ENCODE measurements at regions not wholly inside any gene's neighbourhood (a gene's known extent, or its start where the extent isn't known, plus 50 kb on each side); places are given as distances from the start of the nearest gene placed in this dataset.

- Histone ChIP-seq H3K79me1 (ENCODE audit: low read depth, low read length) (no peaks in the 10 kb centered on the region), H2BK20ac (ENCODE audit: low read length) (no peak overlapping the region), H4K8ac (ENCODE audit: extremely low read depth, insufficient read depth, low read length) (no peak overlapping the region), H2BK15ac (ENCODE audit: low read length) (no peak overlapping the region), H2AK5ac (ENCODE audit: low read depth, low read length) (no peak overlapping the region), H3K79me2 (ENCODE audit: control insufficient read depth in 1 of 2, insufficient read depth in 2 of 2, low read length in 2 of 2) (no peaks in the 10 kb centered on the region), H3K56ac (replicated peaks; ENCODE audit: insufficient read length, low read depth, low read length) (no peak overlapping the region), H2BK120ac (replicated peaks; ENCODE audit: low read depth, low read length) (no peak overlapping the region), H4K91ac (replicated peaks; ENCODE audit: insufficient read length, low read length) (no peak overlapping the region), H3K27ac (ENCODE audit: low read depth, low read length) (no peak overlapping the region), H3K4me1 (replicated peaks in 1 of 4; ENCODE audit: control insufficient read depth in 3 of 4, insufficient read depth in 4 of 4, low read length in 3 of 4) (peaks cover 0 to 4% (median 1%) of the 10 kb centered on the region in 4 experiments; a peak in 3 of 7 replicates), H3K18ac (ENCODE audit: extremely low read depth, low read length) (no peak overlapping the region), H3K36me3 (ENCODE audit: control insufficient read depth in 2 of 4, insufficient read depth in 4 of 4, low read length in 3 of 4) (no peaks in the 10 kb centered on the region), H3K4ac (replicated peaks; ENCODE audit: insufficient read length, low read depth, low read length) (no peak overlapping the region), H3K27me3 (replicated peaks in 1 of 4; ENCODE audit: control insufficient read depth in 3 of 4, extremely low read depth in 1 of 4, insufficient read depth in 3 of 4, low read length in 3 of 4) (no peaks in the 10 kb centered on the region), H3K4me2 (ENCODE audit: insufficient read depth in 1 of 2, low read depth in 2 of 2, low read length in 2 of 2) (no peak overlapping the region; a peak in 1 of 4 replicates), H3K23ac (ENCODE audit: insufficient read length) (no peak overlapping the region), H2AFZ (ENCODE audit: low read length) (peak overlapping the region; percentile 26; the same call in 1 of the 2 replicates), H3K14ac (ENCODE audit: insufficient read length) (no peak overlapping the region), H3K4me3 (ENCODE audit: extremely low read depth in 1 of 4, insufficient read depth in 2 of 4, low read depth in 3 of 4, low read length in 4 of 4) (no peak overlapping the region), H2BK12ac (ENCODE audit: low read depth, low read length) (no peak overlapping the region), H3K9me3 (ENCODE audit: insufficient read depth in 2 of 2, low read depth in 1 of 2, low read length in 1 of 2) (no peaks in the 10 kb centered on the region), H3K9ac (replicated peaks in 1 of 4; ENCODE audit: extremely low read depth in 1 of 4, low read depth in 3 of 4, low read length in 3 of 4) (no peak overlapping the region), H2BK5ac (ENCODE audit: low read depth, low read length) (no peak overlapping the region), H4K20me1 (replicated peaks in 1 of 2; ENCODE audit: control insufficient read depth in 1 of 2, insufficient read depth in 2 of 2, low read length in 2 of 2) (peaks cover 2% of the 10 kb centered on the region in 2 experiments), H3K23me2 (ENCODE audit: low read depth, low read length) (no peaks in the 10 kb centered on the region), H4K5ac (ENCODE audit: insufficient read length, low read depth, low read length) (no peak overlapping the region)
- ChIA-PET POLR2A (ENCODE audit: partially characterized antibody) (interaction anchor here (1.1 kb wide), 2 partner anchors 8 to 70 kb away, joined by 3 read pairs; no protein-coding TSS in a partner anchor), CTCF (ENCODE audit: partially characterized antibody) (interaction anchor here (0.6 to 1.3 kb wide), 5 partner anchors 13 to 849 kb away, joined by 3 to 4 read pairs (median 3); no protein-coding TSS in a partner anchor)
- DNase-seq (ENCODE audit: low read depth in 1 of 2, low spot score in 2 of 2): no peak
- TF ChIP-seq POU5F1 (IDR thresholded peaks at IDR 0.05; ENCODE audit: low read depth, low read length): no peak
- TF ChIP-seq RFX5 (IDR thresholded peaks at IDR 0.05; ENCODE audit: borderline replicate concordance, low read depth, low read length): no peak
- peak; percentile 45; the same call in 1 of the 2 replicates for TF ChIP-seq CEBPB (IDR thresholded peaks at IDR 0.05; ENCODE audit: low read depth, low read length)
- TF ChIP-seq CREB1 (IDR thresholded peaks at IDR 0.05): no peak
- TF ChIP-seq RXRA (IDR thresholded peaks at IDR 0.05; ENCODE audit: insufficient read depth, low read depth, low read length): no peak
- no peak for TF ChIP-seq KDM5A (IDR thresholded peaks at IDR 0.05; ENCODE audit: low read length)
- TF ChIP-seq SP1 (IDR thresholded peaks at IDR 0.05; ENCODE audit: low read depth, low read length): no peak
- TF ChIP-seq TEAD4 (IDR thresholded peaks at IDR 0.05; ENCODE audit: low read depth, low read length): peak; percentile 20; the same call in 1 of the 2 replicates
- FAIRE-seq: no peak
- WGBS, 2 experiments (ENCODE audit: extremely low coverage in 1 of 2, insufficient coverage in 1 of 2, insufficient read length in 1 of 2, insufficient replicate concordance in 2 of 2, low coverage in 1 of 2, low lambda C conversion rate in 2 of 2, missing lambda C conversion rate in 1 of 2): 87% methylated on average over 2 of the region's 2 CpGs; no CpG with 5 or more reads in 1 of the 2 experiments
These were observed 305.3 kb upstream of the DDHD1 start for GRCh38 chr14:53458368-53458814.

Data from H1 (cell line).